CD4-positive, alpha-beta T cell (primary cell): ENCODE measurements at regions not wholly inside any gene's neighbourhood (a gene's known extent, or its start where the extent isn't known, plus 50 kb on each side); places are given as distances from the start of the nearest gene placed in this dataset.
A peak's percentile ranks its signal among the peaks of the same experiment; 100 is the strongest.

Source experiments
- ATAC-seq: fragments of 200-7000 bp; cut with Tn5 transposase; one replicate; pipeline ENCODE4 v1.10.0; 2022; ENCODE audit warnings: mild to moderate bottlenecking; ENCODE audit not compliant: poor library complexity
- CTCF ChIA-PET: fragments of 350-600 bp; sonication (Branson Sonifier 250); formaldehyde crosslinking; loops from one replicate; lab custom pipeline; 2021; ENCODE audit warnings: antibody characterized with exemption, inconsistent platforms; lab: Charles Lee
- POLR2A ChIA-PET: fragments of 350-600 bp; sonication (Branson Sonifier 250); formaldehyde crosslinking; loops from one replicate; lab custom pipeline; 2021; ENCODE audit warnings: antibody characterized with exemption, inconsistent platforms; lab: Charles Lee
- DNase-seq, 14 experiments: peaks; one replicate each; pipeline ENCODE4 v3.0.0-alpha.2; 2013 to 2020; ENCODE audit warnings: mixed read lengths in 2 of 14
- H3K27ac ChIP-seq, 2 donors: one replicate each; pipeline versions ENCODE4 v1.5.1 to v1.7.0; 2013; ENCODE audit warnings: low read length in 2 of 2, low read depth in 1 of 2, mild to moderate bottlenecking in 1 of 2
- H3K27me3 ChIP-seq, 2 experiments: 1 replicate in 1 of 2; 2 replicates in 1 of 2; pipeline versions ENCODE4 v1.6.1 to v1.7.0; 2013; ENCODE audit warnings: low read length in 2 of 2, control low read depth in 1 of 2, mild to moderate bottlenecking in 1 of 2, moderate library complexity in 1 of 2; ENCODE audit not compliant: insufficient read depth in 2 of 2, control insufficient read depth in 1 of 2
- H3K36me3 ChIP-seq: one replicate; pipeline ENCODE4 v1.6.1; 2013; ENCODE audit warnings: low read length, control low read depth; ENCODE audit not compliant: insufficient read depth
- H3K4me1 ChIP-seq: one replicate; pipeline ENCODE4 v1.6.1; 2013; ENCODE audit warnings: low read length, control low read depth; ENCODE audit not compliant: insufficient read depth
- H3K4me3 ChIP-seq: one replicate; pipeline ENCODE4 v1.5.1; 2013; ENCODE audit warnings: mild to moderate bottlenecking, low read length, moderate library complexity
- H3K9me3 ChIP-seq, 2 experiments: 1 replicate in 1 of 2; 2 replicates in 1 of 2; pipeline versions ENCODE4 v1.6.1 to v1.7.0; 2013; ENCODE audit warnings: low read length in 2 of 2, mild to moderate bottlenecking in 2 of 2, control low read depth in 1 of 2, moderate library complexity in 1 of 2; ENCODE audit not compliant: control insufficient read depth in 1 of 2, insufficient read depth in 1 of 2
- H3K27ac Mint-ChIP-seq: one replicate; pipeline ENCODE4 v1.8.0; 2020; ENCODE audit warnings: mixed read lengths
- H3K27me3 Mint-ChIP-seq: one replicate; pipeline ENCODE4 v1.8.0; 2021; ENCODE audit warnings: mixed read lengths
- H3K36me3 Mint-ChIP-seq: one replicate; pipeline ENCODE4 v1.8.0; 2021; ENCODE audit warnings: low read depth, mixed read lengths
- H3K4me1 Mint-ChIP-seq: one replicate; pipeline ENCODE4 v1.8.0; 2021; ENCODE audit warnings: low read depth, mixed read lengths
- H3K4me3 Mint-ChIP-seq: one replicate; pipeline ENCODE4 v1.8.0; 2020; ENCODE audit warnings: mild to moderate bottlenecking, mixed read lengths
- H3K9me3 Mint-ChIP-seq: one replicate; pipeline ENCODE4 v1.8.0; 2020; ENCODE audit warnings: mixed read lengths
- CTCF ChIP-seq: fragments of 200-600 bp; IDR thresholded peaks from one replicate; pipeline ENCODE4 v1.8.0; 2022; ENCODE audit warnings: antibody characterized with exemption, mild to moderate bottlenecking
- intact Hi-C, 2 experiments: fragments of 100-400 bp; cut with DNase I in 1 of 2; cut with micrococcal nuclease in 1 of 2; formaldehyde crosslinking; loops; one replicate each; pipeline versions ENCODE4 v1.15.1 to v1.9.0; 2023 to 2025; cut with DNase I, micrococcal nuclease

GRCh38 chr10:120705309-120705708 is 145.9 kb upstream of the WDR11 start:
- TF ChIP-seq CTCF, result no peak
- Mint-ChIP-seq H3K36me3 (no peaks in the 10 kb centered on the region), H3K4me3 (no peak overlapping the region), H3K27ac (no peak overlapping the region), H3K9me3 (no peaks in the 10 kb centered on the region), H3K4me1 (no peaks in the 10 kb centered on the region), H3K27me3 (peaks cover 4% of the 10 kb centered on the region)
- no peak for DNase-seq
- H3K4me1 ChIP-seq, result no peaks in the 10 kb centered on the region
- CTCF ChIA-PET, result no interaction called here
- H3K9me3 ChIP-seq, result no peaks in the 10 kb centered on the region
- POLR2A ChIA-PET, result no interaction called here
- H3K27ac ChIP-seq, result no peak overlapping the region
- H3K36me3 ChIP-seq, result no peaks in the 10 kb centered on the region
- H3K27me3 ChIP-seq, result no peaks in the 10 kb centered on the region
- ATAC-seq, result no peak
- intact Hi-C loops, result no loop called here
- no peak overlapping the region for H3K4me3 ChIP-seq

- Histone ChIP-seq H3K4me1 (no peaks in the 10 kb centered on the region), H3K9me3 (no peaks in the 10 kb centered on the region), H3K27me3 (no peaks in the 10 kb centered on the region), H3K36me3 (no peaks in the 10 kb centered on the region), H3K4me3 (no peak overlapping the region), H3K27ac (no peak overlapping the region)
- Mint-ChIP-seq H3K4me3 (no peak overlapping the region), H3K4me1 (no peaks in the 10 kb centered on the region), H3K36me3 (no peaks in the 10 kb centered on the region), H3K27me3 (peaks cover 4% of the 10 kb centered on the region), H3K27ac (no peak overlapping the region), H3K9me3 (no peaks in the 10 kb centered on the region)
- POLR2A ChIA-PET, result no interaction called here
- peak in 1 of 14 experiments; percentile 14 for DNase-seq
- TF ChIP-seq CTCF, result no peak
- intact Hi-C loops, result no loop called here
- CTCF ChIA-PET, result no interaction called here
- ATAC-seq, result no peak
Observed at GRCh38 chr10:120710076-120710475, 141.1 kb upstream of the WDR11 start.

GRCh38 chr10:120711860-120712259 is 139.3 kb upstream of the WDR11 start:
- no peaks in the 10 kb centered on the region for H3K36me3 Mint-ChIP-seq
- Histone ChIP-seq H3K9me3 (no peaks in the 10 kb centered on the region), H3K36me3 (no peaks in the 10 kb centered on the region), H3K4me3 (no peak overlapping the region), H3K4me1 (no peaks in the 10 kb centered on the region), H3K27me3 (no peaks in the 10 kb centered on the region), H3K27ac (no peak overlapping the region)
- H3K27ac Mint-ChIP-seq, result no peak overlapping the region
- H3K4me1 Mint-ChIP-seq, result no peaks in the 10 kb centered on the region
- DNase-seq (no peak), ATAC-seq (no peak)
- ChIA-PET POLR2A (no interaction called here), CTCF (no interaction called here)
- intact Hi-C loops, result no loop called here
- peaks cover 4% of the 10 kb centered on the region for H3K27me3 Mint-ChIP-seq
- no peak overlapping the region for H3K4me3 Mint-ChIP-seq
- H3K9me3 Mint-ChIP-seq, result no peaks in the 10 kb centered on the region
- no peak for TF ChIP-seq CTCF
